Esophagus muscularis mucosa (tissue), 4 donors: ENCODE measurements at regions not wholly inside any gene's neighbourhood (a gene's known extent, or its start where the extent isn't known, plus 50 kb on each side); places are given as distances from the start of the nearest gene placed in this dataset.

Source experiments
- DNase-seq: peaks from one replicate; pipeline ENCODE4 v3.0.0-alpha.2; 2017; ENCODE audit errors: extremely low spot score
- H3K27ac ChIP-seq, 4 donors: fragments of 200-600 bp; sonication (generic); replicated peaks in 1 of 4; 1 replicate in 3 of 4; 2 replicates in 1 of 4; pipeline ENCODE4 v1.5.1; 2016 to 2019; ENCODE audit warnings: mild to moderate bottlenecking in 1 of 4
- H3K27me3 ChIP-seq, 4 donors: fragments of 200-600 bp; sonication (generic); one replicate each; pipeline versions ENCODE4 v1.5.1 to v1.6.0; 2016 to 2019
- H3K36me3 ChIP-seq, 4 donors: fragments of 200-600 bp; sonication (generic); one replicate each; pipeline ENCODE4 v1.5.1; 2016 to 2019
- H3K4me1 ChIP-seq, 4 donors: fragments of 200-600 bp; sonication (generic); one replicate each; pipeline ENCODE4 v1.5.1; 2016 to 2019
- H3K4me3 ChIP-seq, 4 donors: fragments of 200-600 bp; sonication (generic); 1 replicate in 2 of 4; 2 replicates in 2 of 4; pipeline ENCODE4 v1.5.1; 2016 to 2019; ENCODE audit warnings: mild to moderate bottlenecking in 4 of 4, moderate library complexity in 1 of 4
- H3K9me3 ChIP-seq, 4 donors: fragments of 200-600 bp; sonication (generic); 1 replicate in 3 of 4; 2 replicates in 1 of 4; pipeline ENCODE4 v1.5.1; 2016 to 2019
- EP300 ChIP-seq: sonication (generic); formaldehyde crosslinking; IDR thresholded peaks from one replicate; pipeline ENCODE4 v1.6.1; 2017; ENCODE audit warnings: antibody characterized with exemption
- POLR2A ChIP-seq: fragments of 450-650 bp; IDR thresholded peaks from one replicate; pipeline ENCODE4 v1.6.1; 2017; ENCODE audit warnings: antibody characterized with exemption, moderate library complexity, mild to moderate bottlenecking, low read depth
- POLR2AphosphoS5 ChIP-seq, 2 donors: sonication (generic); formaldehyde crosslinking; IDR thresholded peaks; one replicate each; pipeline ENCODE4 v1.6.1; 2017; ENCODE audit warnings: antibody characterized with exemption in 2 of 2
- WGBS: methylation state at CpG from one replicate; pipeline ENCODE4 v1.1.5; 2018; 5-methylcytosine and 5-hydroxymethylcytosine counted together
- intact Hi-C: fragments of 100-400 bp; cut with DNase I; formaldehyde crosslinking; loops from one replicate; pipeline ENCODE4 v1.15.1; 2023
- TF ChIP-seq, protein P1 (sequence below), 3 experiments: fragments of 200-600 bp in 2 of 3; fragments of 450-650 bp in 1 of 3; sonication (generic) in 2 of 3; IDR thresholded peaks; one replicate each; pipeline ENCODE4 v1.5.1; 2017 to 2019; ENCODE audit warnings: antibody characterized with exemption in 3 of 3, mild to moderate bottlenecking in 2 of 3, moderate library complexity in 1 of 3

DNA sequence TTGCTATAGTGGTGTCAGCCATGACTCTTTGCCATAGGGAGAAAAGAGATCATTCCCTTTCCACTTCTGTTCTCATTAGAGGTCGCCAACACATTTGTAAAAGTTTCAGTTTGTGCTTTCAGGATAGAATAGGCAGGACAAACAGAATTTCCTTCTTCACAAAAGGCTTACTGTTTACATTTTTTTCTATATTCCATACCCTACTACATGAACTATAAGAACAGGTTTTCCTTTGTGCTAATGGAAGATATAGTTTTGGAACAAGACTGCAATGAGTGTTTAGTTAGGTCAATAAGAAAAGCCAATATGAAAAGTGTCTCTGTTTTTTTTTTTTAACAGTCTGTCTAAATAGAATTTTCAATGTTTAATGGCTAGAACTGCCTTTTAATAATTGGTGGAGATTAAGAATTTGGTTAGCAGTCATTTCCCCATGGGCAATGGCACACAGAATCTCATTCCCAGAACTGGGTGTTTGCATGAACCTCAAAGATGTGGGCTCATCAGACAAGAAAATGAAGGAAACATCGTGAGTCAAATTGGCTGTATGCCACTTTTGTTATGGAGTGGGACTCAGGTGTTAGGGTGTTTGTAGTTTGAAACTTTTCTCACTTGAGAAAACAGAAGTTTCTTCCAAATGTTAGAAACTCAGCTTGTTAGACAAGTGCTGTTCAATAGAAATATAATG lies 75.2 kb upstream of the PRLR start:
- TF ChIP-seq EP300 (no peak), POLR2A (no peak), POLR2AphosphoS5 (IDR thresholded peaks at IDR 0.05) (no peak)
- TF ChIP-seq, protein P1, sequence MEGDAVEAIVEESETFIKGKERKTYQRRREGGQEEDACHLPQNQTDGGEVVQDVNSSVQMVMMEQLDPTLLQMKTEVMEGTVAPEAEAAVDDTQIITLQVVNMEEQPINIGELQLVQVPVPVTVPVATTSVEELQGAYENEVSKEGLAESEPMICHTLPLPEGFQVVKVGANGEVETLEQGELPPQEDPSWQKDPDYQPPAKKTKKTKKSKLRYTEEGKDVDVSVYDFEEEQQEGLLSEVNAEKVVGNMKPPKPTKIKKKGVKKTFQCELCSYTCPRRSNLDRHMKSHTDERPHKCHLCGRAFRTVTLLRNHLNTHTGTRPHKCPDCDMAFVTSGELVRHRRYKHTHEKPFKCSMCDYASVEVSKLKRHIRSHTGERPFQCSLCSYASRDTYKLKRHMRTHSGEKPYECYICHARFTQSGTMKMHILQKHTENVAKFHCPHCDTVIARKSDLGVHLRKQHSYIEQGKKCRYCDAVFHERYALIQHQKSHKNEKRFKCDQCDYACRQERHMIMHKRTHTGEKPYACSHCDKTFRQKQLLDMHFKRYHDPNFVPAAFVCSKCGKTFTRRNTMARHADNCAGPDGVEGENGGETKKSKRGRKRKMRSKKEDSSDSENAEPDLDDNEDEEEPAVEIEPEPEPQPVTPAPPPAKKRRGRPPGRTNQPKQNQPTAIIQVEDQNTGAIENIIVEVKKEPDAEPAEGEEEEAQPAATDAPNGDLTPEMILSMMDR (IDR thresholded peaks at IDR 0.05): no peak
- Histone ChIP-seq H3K4me3 (no peak overlapping the region), H3K4me1 (no peaks in the 10 kb centered on the region), H3K27me3 (no peaks in the 10 kb centered on the region), H3K27ac (no peak overlapping the region), H3K36me3 (no peaks in the 10 kb centered on the region), H3K9me3 (no peaks in the 10 kb centered on the region)
- WGBS: 68% methylated on average over 2 of the region's 2 CpGs
- DNase-seq: no peak
- intact Hi-C loops: no loop called here

DNA sequence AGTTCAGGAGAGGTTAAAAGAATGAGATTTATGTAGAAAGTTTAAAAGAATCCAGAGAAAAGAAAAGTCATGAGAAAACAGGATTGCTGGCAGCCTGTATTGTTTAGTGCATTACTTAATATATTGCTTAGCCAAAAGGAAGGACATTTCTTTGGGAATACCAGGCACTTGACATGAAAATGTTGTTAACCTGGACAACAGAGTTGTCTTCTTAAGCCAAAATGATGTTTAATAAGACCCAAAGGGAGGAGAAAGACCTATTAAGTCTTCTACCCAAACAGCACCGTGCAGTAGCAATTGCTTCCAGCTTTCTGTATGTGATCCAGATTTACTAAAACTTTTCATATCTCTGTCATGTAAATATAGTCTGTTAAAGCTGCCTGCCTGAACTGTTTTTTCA lies 74.0 kb upstream of the PRLR start:
- intact Hi-C loops: no loop called here
- Histone ChIP-seq H3K9me3 (no peaks in the 10 kb centered on the region), H3K27me3 (no peaks in the 10 kb centered on the region), H3K36me3 (no peaks in the 10 kb centered on the region), H3K27ac (no peak overlapping the region), H3K4me1 (no peaks in the 10 kb centered on the region), H3K4me3 (no peak overlapping the region)
- no peak for DNase-seq
- 47% methylated on average over 1 of the region's 1 CpG for WGBS
- TF ChIP-seq, protein P1 (IDR thresholded peaks at IDR 0.05): no peak
- TF ChIP-seq POLR2AphosphoS5 (IDR thresholded peaks at IDR 0.05) (no peak), POLR2A (no peak), EP300 (no peak)

DNA sequence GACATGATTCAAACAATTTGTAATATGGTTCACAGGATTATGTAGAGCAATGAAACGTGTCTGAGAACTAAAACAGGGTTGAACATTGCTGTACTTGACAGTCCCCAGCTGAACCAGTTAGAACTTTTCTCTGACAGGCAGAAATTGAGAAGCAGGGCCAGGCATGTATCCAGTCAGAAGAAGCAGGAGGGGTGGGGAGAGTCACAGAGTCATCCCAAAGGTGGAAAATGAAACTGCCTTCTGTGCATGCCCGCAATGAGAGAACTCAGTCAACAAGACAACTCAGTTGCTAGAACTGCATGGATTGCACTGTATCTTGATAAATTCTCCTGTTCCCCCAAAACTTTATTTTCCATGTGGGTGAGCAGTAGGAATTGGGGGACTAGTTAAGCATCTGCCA lies 72.9 kb upstream of the PRLR start:
- 70% methylated on average over 2 of the region's 2 CpGs for WGBS
- no peak for DNase-seq
- no peaks in the 10 kb centered on the region for H3K27me3 ChIP-seq
- intact Hi-C loops: no loop called here
- no peaks in the 10 kb centered on the region for H3K4me1 ChIP-seq
- H3K4me3 ChIP-seq: no peak overlapping the region
- TF ChIP-seq EP300 (no peak), POLR2A (no peak), POLR2AphosphoS5 (IDR thresholded peaks at IDR 0.05) (no peak)
- TF ChIP-seq, protein P1 (IDR thresholded peaks at IDR 0.05): no peak
- no peaks in the 10 kb centered on the region for H3K9me3 ChIP-seq
- H3K36me3 ChIP-seq: no peaks in the 10 kb centered on the region
- H3K27ac ChIP-seq: no peak overlapping the region

DNA sequence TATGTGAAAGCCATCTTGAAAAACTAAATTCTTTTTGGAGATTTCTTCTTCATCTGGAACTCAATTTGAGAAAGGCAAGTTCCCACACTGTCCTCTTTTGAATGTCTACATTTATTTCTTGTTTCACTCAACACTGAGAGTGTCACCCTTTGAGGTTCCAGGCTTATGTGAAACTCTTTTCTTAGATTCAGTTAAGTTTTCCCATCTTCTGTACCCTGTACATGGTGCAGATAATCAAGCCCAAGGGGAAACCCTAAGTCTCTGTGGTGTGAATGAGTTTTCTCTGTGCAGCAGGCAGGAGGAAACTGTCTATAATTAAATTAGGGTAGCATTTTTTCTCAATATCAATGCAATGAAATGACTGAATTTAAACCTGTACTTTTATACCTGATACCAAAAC lies 72.3 kb upstream of the PRLR start:
- Histone ChIP-seq H3K27me3 (no peaks in the 10 kb centered on the region), H3K27ac (no peak overlapping the region), H3K4me3 (no peak overlapping the region), H3K36me3 (no peaks in the 10 kb centered on the region), H3K4me1 (no peaks in the 10 kb centered on the region), H3K9me3 (no peaks in the 10 kb centered on the region)
- no peak for DNase-seq
- intact Hi-C loops: no loop called here
- no peak for TF ChIP-seq POLR2A
- TF ChIP-seq, protein P1 (IDR thresholded peaks at IDR 0.05): no peak
- TF ChIP-seq POLR2AphosphoS5 (IDR thresholded peaks at IDR 0.05): no peak
- TF ChIP-seq EP300: no peak

DNA sequence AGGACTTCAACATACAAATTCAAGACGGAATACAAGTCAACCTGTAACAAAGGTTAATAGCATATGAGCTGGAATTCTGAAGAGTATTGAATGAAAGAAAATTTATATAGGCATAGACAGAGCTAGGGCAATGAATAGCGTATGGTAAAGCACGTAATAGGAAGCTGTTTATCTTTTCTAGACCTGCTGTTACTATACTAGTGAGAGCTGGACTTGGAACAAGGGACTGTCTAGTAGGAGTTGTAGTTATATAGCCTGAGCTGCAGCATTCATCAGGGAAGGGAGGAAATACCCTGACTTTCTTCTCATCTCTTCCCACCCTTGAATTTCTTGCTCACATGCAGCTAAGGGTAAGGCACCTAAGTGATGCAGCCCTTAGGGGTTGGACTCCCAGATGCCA lies 67.5 kb upstream of the PRLR start:
- no peaks in the 10 kb centered on the region for H3K36me3 ChIP-seq
- TF ChIP-seq, protein P1 (IDR thresholded peaks at IDR 0.05): no peak
- TF ChIP-seq POLR2A (no peak), EP300 (no peak), POLR2AphosphoS5 (IDR thresholded peaks at IDR 0.05) (no peak)
- H3K9me3 ChIP-seq: no peaks in the 10 kb centered on the region
- WGBS: 64% methylated on average over 3 of the region's 3 CpGs
- H3K4me1 ChIP-seq: no peaks in the 10 kb centered on the region
- H3K4me3 ChIP-seq: no peak overlapping the region
- no peaks in the 10 kb centered on the region for H3K27me3 ChIP-seq
- intact Hi-C loops: no loop called here
- no peak overlapping the region for H3K27ac ChIP-seq
- no peak for DNase-seq
